GM19452 (cell line): ENCODE measurements at regions not wholly inside any gene's neighbourhood (a gene's known extent, or its start where the extent isn't known, plus 50 kb on each side); places are given as distances from the start of the nearest gene placed in this dataset.
"Not testable (repeated sequence)": the region's sequence is repeated elsewhere in the genome, so short reads cannot be mapped to it uniquely, and the experiment has no call there.

ENCODE experiments used
- ATAC-seq: cut with Tn5 transposase; IDR thresholded peaks from one replicate; pipeline ENCODE4 v1.9.1; 2021; ENCODE audit not compliant: unreplicated experiment

DNA sequence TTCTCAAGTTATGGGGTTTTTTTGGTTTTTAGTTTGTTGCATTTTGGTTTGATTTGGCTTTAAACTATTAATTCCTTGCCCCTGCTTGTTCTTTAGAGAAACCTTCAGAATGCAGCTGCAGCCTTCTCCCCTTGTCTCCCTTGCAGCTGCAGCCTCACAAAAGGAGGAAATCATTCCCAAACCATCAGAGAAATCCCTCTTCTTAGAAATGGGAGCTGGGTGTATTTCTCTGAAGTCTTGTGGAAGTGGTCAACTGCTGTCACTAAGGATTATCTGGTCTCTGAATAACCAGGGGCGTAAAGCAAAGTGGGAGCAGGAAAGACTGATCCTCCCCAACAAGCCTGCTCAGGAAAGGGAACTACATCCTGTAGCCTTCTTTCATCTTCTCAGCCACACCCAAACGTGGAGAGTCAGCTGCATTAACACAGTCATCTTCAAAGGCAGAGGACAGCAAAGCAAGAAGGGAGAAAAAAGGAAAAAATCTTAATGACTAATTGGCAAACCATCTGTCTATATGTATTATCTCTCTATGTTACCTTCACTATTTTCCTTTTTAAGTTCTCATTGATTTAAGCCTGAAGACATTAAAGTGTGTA is 1834.1 kb upstream of the PIK3C3 start:
- ATAC-seq = no peak

DNA sequence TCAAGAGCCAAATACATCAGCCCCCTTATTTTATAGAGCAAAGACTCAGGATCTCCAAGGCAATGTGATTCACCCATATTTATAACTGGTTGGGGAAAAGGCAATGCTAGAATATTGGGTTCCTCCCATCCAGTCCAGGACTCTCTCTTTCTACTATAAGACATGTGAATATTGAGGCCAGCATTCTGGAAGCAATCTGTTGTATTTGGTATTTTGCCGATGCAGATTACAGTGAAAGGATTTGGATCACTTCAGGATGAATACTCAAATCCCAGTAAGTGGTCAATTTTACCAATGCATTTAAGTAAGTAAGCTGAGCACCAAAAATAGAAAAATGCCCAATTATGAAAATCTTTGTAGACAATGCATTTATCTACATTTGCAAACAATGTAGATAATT is 1834.7 kb upstream of the PIK3C3 start:
- no peak for ATAC-seq

DNA sequence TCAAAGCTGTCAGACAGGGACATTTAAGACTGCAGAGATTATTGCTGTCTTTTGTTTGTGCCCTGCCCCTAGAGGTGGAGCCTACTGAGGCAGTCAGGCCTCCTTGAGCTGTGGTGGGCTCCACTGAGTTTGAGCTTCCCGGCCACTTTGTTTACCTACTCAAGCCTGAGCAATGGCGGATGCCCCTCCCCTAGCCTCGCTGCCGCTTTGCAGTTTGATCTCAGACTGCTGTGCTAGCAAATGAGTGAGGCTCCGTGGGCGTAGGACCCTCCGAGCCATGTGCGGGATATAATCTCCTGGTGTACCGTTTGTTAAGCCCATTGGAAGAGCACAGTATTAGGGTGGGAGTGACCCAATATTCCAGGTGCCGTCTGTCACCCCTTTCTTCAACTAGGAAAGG is 1835.5 kb upstream of the PIK3C3 start:
- not testable (repeated sequence) for ATAC-seq

DNA sequence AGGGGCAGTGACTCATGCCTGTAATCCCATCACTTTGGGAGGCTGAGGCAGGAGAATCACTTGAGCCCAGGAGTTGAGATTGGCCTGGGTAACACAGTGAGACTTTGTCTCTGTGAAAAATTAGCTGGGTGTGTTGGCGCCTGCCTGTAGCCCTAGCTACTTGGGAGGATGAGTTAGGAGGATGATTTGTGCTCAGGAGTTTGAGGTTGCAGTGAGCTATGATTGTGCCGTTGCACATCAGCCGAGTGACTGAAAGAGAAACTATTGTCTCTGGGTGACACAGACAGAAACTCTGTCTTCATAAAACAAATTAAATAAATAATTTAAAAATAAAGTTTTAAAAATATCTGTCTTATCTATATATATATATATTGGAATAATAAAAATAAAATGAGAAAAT is 1844.6 kb upstream of the PIK3C3 start:
- no peak for ATAC-seq

DNA sequence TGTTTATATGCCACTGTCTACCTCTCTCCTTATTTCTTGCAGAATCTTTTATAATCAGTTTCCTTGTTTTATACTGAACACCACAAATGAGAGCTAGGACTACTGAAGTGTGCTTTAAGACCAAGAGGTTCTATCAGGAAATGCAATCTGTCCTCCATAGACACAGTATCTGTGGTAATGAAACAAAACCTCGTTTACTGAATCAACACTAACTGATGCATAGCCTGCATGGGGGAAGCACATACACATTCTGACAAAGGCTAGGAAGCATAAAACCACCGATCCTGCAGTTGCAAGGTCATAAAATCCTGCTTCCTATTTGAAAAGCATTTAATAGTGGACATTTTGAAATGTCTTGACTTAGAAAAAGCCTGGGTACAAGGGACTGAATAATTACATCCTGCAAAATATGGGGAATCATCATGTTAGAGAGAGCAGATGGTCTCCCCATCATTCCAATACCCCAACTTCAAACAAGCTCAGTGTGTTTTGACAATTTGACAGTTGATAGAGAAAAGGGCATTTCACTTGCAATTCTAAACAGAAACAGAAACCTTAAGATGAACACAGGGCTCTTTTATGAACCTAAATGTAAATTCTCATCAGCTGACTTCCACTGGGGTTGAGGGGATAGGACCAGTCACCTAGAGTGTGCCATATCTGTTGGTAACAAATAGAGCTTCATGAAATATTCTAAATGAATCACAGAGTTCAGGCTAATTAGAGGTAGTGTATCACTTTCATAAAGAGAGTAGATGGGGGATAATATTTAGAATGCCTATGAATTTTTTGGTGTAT is 1845.6 kb upstream of the PIK3C3 start:
- ATAC-seq = no peak

DNA sequence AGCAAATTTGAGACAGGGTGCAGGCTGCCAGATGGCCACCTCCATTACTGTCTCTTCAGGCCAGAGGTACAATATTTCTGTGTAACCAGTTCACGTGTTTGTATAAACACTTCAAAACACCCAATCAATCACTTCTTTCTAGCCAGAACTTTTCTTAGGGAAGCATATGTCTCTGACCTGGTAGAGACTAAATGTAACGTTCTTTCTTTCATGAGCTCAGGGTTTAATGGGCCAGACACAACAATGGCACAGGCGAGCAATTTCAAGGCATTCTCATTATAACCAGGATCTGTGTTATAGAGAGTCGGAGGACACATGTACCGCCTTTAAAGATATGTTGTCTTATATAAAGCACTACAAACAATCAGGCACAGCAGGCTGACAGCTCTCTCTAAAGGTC is 1846.4 kb upstream of the PIK3C3 start:
- no peak for ATAC-seq

DNA sequence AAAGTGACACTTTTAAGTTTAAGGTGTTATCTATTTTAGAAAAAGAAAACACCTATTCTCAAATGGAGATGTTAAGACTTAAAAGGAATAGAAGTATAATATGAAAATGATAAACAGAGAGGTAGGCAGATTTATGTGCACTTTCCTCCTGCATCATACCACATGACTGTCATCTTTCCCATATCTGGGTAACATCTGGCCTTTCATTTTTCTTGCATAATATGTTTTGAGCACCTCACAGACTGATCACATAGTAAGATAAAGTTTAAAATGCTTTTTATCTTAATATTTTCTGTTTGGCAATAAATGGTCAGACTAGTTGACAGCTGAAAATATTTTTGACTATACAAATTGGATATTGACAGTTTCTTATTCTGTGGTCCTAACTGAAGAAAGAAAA is 1852.1 kb upstream of the PIK3C3 start:
- no peak for ATAC-seq

DNA sequence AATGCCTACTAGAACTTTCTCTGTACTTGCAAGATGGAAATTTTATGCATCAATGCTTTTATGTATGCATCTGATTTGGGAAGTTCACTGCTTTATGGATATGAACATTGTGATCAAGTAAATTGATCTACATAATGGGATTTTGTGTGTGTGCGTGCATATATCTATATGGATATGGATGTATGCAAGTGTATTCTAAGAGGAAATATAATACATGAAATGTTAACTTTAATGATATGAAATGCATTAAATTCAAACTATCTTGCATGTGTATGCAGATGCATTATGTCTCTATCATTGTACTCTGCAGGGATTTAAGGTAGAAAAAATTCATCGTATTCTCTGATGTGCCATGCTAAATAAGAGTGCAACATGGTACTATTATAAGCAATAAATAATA is 1855.4 kb upstream of the PIK3C3 start:
- no peak for ATAC-seq

DNA sequence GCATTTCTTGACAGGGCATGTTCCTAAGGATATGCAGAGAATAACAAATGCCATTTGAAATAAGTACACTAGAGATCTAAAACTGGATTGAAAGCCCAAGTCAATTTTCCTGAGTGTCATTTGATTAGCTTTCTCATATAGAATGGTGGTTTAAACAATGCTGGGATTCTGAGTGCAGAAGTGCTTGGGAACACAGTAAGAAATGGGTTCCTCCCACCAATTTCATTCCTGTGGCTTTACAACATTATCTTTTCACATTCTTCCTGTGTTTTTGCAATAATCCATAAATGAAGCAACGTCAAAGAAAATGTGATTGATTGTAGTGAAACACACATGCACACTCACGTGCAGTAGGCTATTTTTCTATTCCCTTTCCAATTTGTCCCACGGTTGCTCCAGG is 1858.4 kb upstream of the PIK3C3 start:
- no peak for ATAC-seq

DNA sequence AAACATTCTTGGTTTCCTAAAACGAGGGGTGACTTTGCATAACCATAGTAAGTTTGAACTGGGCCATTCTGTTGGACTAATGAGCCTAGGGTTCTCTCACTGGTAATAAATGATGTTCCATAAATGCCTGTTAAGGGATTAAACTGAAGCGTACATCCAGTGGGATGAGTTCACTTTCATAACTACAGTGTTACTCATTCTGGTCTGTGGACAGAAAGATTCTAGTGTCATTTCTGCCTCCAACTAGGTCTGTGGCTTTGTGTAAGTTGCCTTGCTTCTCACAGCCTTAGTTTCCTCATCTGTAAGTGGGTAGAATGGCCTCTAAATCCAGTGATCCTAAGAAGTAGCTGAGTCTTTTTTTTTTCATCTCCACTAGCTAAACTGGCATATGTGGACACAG is 1860.6 kb upstream of the PIK3C3 start:
- no peak for ATAC-seq

DNA sequence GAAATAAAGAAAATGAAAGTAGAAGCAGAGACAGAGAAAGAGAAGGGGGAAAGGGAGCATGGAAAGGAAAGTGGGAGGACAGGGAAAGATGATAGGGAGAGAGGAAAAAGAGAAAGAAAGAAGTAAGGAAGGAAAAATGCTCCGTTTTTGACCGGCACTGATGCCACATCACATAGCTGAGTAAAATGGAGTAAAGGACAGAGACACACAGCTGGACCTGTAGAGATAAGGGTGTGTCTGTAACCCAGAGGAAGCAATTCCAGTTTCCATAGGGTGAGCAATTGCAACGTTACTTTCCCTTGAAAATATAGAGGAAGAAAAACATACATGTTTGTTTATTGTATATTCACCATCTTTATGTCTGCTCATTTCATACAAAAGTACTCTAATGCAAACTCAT is 1866.9 kb upstream of the PIK3C3 start:
- ATAC-seq = no peak

DNA sequence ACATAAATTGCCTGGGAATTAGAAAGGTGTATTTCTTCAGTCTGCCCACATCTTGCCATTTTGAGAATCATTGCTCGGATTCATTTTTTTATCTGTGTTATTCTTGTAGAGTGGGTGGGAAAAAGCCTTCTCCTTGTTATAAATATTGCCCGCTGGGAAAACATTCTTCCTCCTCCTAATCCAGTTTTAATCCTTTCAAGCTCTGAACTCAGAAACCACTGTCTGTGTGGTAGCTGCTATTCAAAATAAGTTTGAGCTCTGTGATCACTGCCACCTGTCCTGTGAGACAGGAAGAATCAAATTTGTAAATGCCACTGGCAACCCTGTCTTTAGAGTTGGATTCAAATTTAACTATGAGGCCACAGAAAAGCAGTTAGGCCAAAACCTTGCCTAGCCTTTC is 1875.2 kb upstream of the PIK3C3 start:
- ATAC-seq = no peak

DNA sequence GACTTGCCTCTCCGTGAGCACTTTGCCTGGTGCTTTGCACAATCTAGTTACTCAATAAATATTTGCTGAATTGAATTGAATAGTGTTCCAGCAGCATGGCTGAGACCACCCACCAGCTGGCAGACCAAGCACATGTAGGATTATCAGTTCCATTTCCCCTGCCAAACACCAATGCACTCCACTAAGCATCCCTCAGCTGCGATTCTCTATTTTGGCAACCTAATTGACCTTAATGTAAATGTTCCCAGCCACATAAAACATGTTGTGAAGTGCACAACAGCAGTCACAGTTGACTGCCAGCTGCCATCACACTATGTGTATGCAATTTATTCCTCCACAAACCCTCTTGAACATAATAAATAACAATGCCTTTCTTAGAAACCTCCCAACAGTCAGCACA is 1879.4 kb upstream of the PIK3C3 start:
- no peak for ATAC-seq

DNA sequence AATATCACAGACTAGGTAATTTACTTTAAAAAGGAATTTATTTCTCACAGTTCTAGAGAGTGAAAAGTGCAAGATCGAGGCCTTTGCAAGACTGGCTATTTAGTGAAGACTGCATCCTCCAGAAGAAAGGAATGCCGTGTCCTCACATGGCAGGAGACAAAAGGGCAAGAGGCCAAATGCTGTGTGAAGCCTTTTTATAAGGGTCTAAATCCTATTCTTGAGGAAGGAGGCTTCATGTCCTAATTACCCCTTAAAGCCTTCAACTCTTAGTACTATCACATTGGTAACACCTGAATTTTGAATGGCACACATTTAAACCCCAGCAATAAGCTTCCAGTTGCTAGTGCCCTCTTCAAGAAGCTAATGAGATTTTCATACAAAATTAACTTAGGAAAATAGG is 1882.3 kb upstream of the PIK3C3 start:
- ATAC-seq = no peak

DNA sequence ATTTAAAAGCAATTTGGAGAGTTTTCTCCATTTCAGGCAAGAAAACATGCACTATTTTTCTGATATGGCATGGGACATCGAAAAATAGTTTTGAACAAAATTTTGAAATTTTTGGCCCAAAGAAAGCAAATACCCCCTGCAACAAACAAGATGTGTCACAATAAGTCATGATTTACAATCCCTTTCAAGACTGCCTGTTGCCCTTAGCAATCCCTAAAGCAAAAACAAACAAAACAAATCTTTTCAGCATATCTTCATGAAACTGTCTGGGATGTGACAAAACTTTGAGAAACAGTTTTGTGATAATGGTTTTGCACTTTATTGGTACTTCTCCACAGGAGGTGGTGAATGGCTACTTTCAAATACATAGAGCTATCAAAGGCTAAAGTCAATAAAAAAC is 1888.7 kb upstream of the PIK3C3 start:
- ATAC-seq = no peak

DNA sequence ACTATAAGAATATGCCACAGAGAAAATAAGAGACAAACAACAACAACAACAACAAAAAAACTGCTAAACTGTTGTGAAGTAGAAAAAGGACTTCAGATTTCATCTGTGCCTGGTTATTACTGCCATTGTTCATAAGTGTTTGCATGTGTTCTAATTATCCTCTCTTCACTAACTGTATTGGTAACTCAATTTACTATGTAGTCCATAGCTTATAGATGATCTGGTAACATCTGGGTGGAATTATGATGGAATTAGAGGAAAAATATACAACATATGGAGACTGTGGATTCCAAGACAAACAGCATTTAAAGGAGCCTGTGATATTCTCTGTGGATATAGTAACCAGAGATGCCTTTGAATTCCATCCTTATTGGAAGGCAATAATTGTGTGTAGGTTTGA is 1891.5 kb upstream of the PIK3C3 start:
- ATAC-seq = no peak

DNA sequence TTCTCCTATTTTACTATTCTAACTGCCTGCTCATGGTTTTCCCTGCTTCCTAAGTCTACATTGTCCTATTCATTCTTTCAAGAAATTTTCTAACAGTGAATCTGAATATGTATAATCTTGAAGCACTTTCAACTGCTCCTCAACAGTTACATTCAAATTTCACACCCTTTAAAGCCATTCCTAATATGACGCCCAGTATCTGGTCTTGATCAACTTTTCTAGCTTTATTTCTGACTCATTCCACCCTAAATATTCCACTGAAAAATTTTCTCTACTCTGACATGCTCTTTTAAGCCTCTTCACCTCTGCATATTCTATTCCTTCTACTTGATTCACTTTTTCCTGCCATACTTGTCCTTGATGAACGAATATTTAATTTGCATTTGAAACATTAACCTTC is 1893.9 kb upstream of the PIK3C3 start:
- no peak for ATAC-seq

DNA sequence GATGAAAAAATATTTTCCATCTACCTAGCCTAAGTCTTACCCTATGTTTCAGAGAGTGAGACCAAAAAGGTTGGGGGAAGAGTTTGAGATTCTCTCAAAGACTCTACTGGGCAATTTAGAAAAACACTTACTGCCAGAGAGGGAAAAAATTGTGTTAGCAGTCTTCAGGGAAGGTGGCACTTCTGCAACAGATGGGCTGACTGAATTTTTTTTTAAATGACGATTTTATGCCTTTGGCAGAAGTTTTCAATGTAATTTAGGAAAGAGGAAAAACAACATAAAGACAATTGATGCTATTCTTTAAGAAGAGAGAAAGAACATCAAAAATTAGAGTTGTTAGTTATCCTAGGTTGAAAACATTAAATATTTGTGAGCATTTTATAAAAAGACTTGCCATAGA is 1894.5 kb upstream of the PIK3C3 start:
- no peak for ATAC-seq

DNA sequence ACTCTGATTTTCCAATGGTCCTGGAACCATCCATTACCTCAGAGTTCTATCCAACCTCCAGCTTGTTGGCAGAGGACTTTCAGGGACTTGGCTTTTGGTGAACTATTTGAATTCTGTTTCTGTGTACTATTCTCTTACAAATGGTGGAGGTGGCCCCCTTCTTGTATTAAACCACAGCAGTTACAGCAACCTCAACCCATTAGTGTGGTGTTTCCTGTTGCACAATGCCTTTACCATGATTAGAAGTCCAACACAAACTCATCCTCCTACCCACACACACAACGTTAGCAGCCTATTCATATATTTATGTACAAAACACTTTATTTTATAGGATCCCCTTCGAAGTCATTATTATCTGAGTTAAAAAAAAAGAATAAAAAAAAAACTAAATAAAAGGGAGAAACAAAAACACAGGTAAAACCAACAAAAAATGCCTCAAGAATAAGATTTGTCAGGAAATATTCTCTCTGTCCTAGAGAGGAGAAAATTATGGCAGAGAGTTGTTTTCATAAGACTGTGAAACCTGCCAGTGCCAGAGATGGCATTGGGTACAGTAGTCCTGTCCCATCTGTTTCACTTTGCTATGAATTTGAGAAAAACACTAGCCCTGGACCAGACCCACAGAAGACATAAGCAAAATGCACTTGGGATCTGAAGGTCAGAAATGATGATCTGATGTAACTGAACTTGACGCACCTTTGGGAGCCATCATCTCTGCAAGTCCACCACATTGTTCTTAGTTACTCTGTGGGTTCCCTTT is 1896.0 kb upstream of the PIK3C3 start:
- ATAC-seq = no peak

DNA sequence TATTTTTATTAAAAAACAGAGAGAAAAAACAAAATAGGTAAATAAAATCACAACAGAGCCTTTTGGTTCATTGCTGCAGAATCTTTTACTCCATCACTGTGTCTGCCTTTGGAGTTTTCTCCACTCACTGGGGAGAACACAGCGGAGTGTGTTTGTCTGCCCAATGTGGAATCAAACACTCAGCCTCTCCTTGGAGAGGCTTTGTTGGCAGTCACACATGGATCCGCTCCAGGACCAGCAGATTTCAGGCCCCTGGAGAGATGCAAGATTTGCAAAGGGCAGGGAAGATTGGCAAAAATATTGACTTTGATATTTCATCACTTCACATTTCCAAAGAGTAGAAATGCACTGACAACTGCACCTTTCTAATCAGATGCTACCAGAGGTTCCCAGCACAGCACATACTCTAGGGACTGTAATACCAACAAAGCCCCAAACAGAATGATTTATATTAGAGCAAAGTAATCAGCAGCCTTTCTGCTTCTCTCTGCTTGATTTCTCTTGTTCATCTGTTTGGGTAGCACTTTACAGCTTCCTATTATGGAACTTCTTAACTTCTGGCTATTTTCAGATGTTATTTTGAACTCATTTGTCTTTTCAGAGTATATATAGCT is 1898.8 kb upstream of the PIK3C3 start:
- no peak for ATAC-seq

DNA sequence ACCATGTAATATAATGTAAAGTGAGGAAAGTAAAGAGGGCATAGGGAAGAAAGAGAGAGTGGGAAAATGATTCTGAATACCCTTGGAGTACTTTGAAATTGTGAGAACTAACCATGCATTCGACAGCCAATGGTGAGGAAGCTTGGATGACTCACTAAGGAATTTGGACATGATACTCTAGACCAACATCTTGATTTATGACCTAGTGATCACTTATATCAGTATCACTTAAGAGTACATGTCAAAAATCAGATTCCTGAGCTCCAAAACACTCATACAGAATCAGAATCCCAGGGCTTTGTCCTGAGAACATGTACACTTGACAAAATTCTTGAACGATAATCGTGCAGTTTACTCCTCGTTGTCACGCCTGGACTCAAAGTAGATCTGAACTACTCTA is 1899.8 kb upstream of the PIK3C3 start:
- no peak for ATAC-seq

DNA sequence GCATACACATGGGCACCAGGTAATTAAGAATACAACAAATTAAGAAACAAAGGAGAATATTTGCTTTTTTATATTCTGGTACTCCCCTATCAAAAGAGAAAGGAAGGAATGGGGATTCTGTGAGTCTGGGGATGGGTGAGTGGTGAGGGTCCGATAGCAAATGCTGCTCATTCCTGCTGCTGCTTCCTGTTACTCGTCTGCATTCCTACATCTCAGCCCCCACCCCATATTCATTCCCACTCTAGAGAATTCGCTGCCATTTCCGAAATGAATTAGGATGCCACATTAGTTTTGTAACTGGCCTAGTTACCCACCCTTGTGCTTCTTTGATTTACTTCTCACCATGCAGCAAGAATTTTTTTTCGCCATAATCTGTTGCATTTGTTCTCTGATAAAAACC is 1905.3 kb upstream of the PIK3C3 start:
- no peak for ATAC-seq
